Mesenchymal stem cell (in vitro differentiated cells and primary cell): ENCODE measurements at regions not wholly inside any gene's neighbourhood (a gene's known extent, or its start where the extent isn't known, plus 50 kb on each side); places are given as distances from the start of the nearest gene placed in this dataset.

Experiments
- DNase-seq: peaks from one replicate; pipeline ENCODE4 v3.0.0-alpha.2; 2013
- H2AFZ ChIP-seq: one replicate; pipeline ENCODE4 v1.6.1; 2013; ENCODE audit warnings: low read depth, mild to moderate bottlenecking, control low read depth, inconsistent platforms, low read length, moderate library complexity
- H2AK5ac ChIP-seq: 2 replicates; pipeline ENCODE4 v1.6.1; 2013; ENCODE audit warnings: low read length, moderate library complexity, mild to moderate bottlenecking, inconsistent platforms; ENCODE audit not compliant: severe bottlenecking
- H2BK120ac ChIP-seq: one replicate; pipeline ENCODE4 v1.6.1; 2013; ENCODE audit warnings: low read depth, mild to moderate bottlenecking, inconsistent platforms, low read length, moderate library complexity
- H2BK12ac ChIP-seq, 2 experiments: one replicate each; pipeline ENCODE4 v1.6.1; 2013; ENCODE audit warnings: inconsistent platforms in 2 of 2, low read length in 2 of 2, mild to moderate bottlenecking in 2 of 2, moderate library complexity in 2 of 2, control low read depth in 1 of 2
- H2BK15ac ChIP-seq: one replicate; pipeline ENCODE4 v1.6.1; 2013; ENCODE audit warnings: mild to moderate bottlenecking, low read depth, inconsistent platforms; ENCODE audit not compliant: poor library complexity, severe bottlenecking
- H2BK5ac ChIP-seq: 2 replicates; pipeline ENCODE4 v1.6.1; 2013; ENCODE audit warnings: low read depth, mild to moderate bottlenecking, low read length, control low read depth, inconsistent platforms; ENCODE audit not compliant: poor library complexity, severe bottlenecking
- H3K14ac ChIP-seq, 2 experiments: one replicate each; pipeline ENCODE4 v1.6.1; 2013; ENCODE audit warnings: inconsistent platforms in 2 of 2, low read length in 2 of 2, control low read depth in 1 of 2, mild to moderate bottlenecking in 1 of 2, moderate library complexity in 1 of 2
- H3K18ac ChIP-seq, 2 experiments: one replicate each; pipeline ENCODE4 v1.6.1; 2013; ENCODE audit warnings: inconsistent platforms in 2 of 2, low read length in 2 of 2, control low read depth in 1 of 2, low read depth in 1 of 2, mild to moderate bottlenecking in 1 of 2
- H3K23ac ChIP-seq, 2 experiments: one replicate each; pipeline ENCODE4 v1.6.1; 2013; ENCODE audit warnings: inconsistent platforms in 2 of 2, low read length in 2 of 2, mild to moderate bottlenecking in 2 of 2, moderate library complexity in 2 of 2, control low read depth in 1 of 2
- H3K27ac ChIP-seq: 2 replicates; pipeline ENCODE4 v1.5.1; 2013; ENCODE audit warnings: mild to moderate bottlenecking, moderate library complexity, low read length, control low read depth, inconsistent platforms; ENCODE audit not compliant: poor library complexity, severe bottlenecking
- H3K27me3 ChIP-seq, 2 experiments: 2 replicates each; pipeline versions ENCODE4 v1.6.1 to v1.7.0; 2013; ENCODE audit warnings: low read length in 2 of 2, mild to moderate bottlenecking in 2 of 2, moderate library complexity in 2 of 2, control low read depth in 1 of 2, inconsistent platforms in 1 of 2; ENCODE audit not compliant: control insufficient read depth in 1 of 2, insufficient read depth in 1 of 2
- H3K36me3 ChIP-seq, 2 experiments: 2 replicates each; pipeline versions ENCODE4 v1.6.1 to v1.7.0; 2013; ENCODE audit warnings: low read length in 2 of 2, control low read depth in 1 of 2, inconsistent platforms in 1 of 2, low read depth in 1 of 2, mild to moderate bottlenecking in 1 of 2; ENCODE audit not compliant: insufficient read depth in 2 of 2, control insufficient read depth in 1 of 2
- H3K4ac ChIP-seq, 2 experiments: one replicate each; pipeline ENCODE4 v1.6.1; 2013; ENCODE audit warnings: inconsistent platforms in 2 of 2, low read length in 2 of 2, mild to moderate bottlenecking in 2 of 2, moderate library complexity in 2 of 2, control low read depth in 1 of 2, low read depth in 1 of 2
- H3K4me1 ChIP-seq: 2 replicates; pipeline ENCODE4 v1.6.1; 2013; ENCODE audit warnings: low read depth, low read length, control low read depth; ENCODE audit not compliant: control insufficient read depth, insufficient read depth
- H3K4me2 ChIP-seq: 2 replicates; pipeline ENCODE4 v1.6.1; 2013; ENCODE audit warnings: low read length, mild to moderate bottlenecking, inconsistent platforms; ENCODE audit not compliant: poor library complexity, severe bottlenecking
- H3K4me3 ChIP-seq, 2 experiments: 2 replicates each; pipeline versions ENCODE4 v1.5.1 to v1.7.0; 2013; ENCODE audit warnings: low read length in 2 of 2, mild to moderate bottlenecking in 2 of 2, control low read depth in 1 of 2, low read depth in 1 of 2; ENCODE audit not compliant: insufficient read depth in 1 of 2
- H3K79me1 ChIP-seq: replicated peaks from 2 replicates; pipeline ENCODE4 v1.6.1; 2013; ENCODE audit warnings: mild to moderate bottlenecking, control low read depth, low read length, inconsistent platforms; ENCODE audit not compliant: poor library complexity, severe bottlenecking
- H3K9ac ChIP-seq: 2 replicates; pipeline ENCODE4 v1.7.0; 2013; ENCODE audit warnings: mild to moderate bottlenecking, low read length, moderate library complexity
- H3K9me3 ChIP-seq: 2 replicates; pipeline ENCODE4 v1.7.0; 2013; ENCODE audit warnings: mild to moderate bottlenecking, low read length; ENCODE audit not compliant: control insufficient read depth
- H4K8ac ChIP-seq: one replicate; pipeline ENCODE4 v1.6.1; 2013; ENCODE audit warnings: inconsistent platforms, mild to moderate bottlenecking, low read length, moderate library complexity
- H4K91ac ChIP-seq: one replicate; pipeline ENCODE4 v1.6.1; 2013; ENCODE audit warnings: mild to moderate bottlenecking, low read length, inconsistent platforms
- WGBS: methylation state at CpG from one replicate; pipeline ENCODE4 v1.1.7; 2013; ENCODE audit warnings: mixed read lengths; 5-methylcytosine and 5-hydroxymethylcytosine counted together

DNA sequence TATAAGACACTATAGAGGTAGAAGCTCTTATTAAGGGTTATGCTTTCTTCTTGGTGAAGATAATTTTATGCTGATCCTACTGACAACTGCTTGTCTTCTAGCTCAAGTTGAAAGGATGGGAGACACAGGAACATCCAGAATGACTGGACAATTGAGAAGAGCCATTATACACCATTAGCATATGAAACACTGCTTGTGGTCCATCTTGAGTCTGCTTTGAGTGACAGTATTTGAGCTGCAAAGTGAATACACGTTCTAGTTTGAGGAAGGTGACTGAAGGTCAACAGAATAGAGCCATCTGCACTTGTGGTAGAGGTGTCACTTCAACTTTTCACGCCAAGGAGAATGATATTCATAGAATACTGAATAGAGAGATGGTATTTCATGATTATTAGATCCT lies 315.4 kb downstream of the MCTP2 start:
- H2BK12ac ChIP-seq, result no peak overlapping the region
- no peak overlapping the region for H3K18ac ChIP-seq
- no peaks in the 10 kb centered on the region for H3K27me3 ChIP-seq
- no peak overlapping the region for H4K91ac ChIP-seq
- no peak overlapping the region for H3K9ac ChIP-seq
- no peak overlapping the region for H2BK120ac ChIP-seq
- no peak overlapping the region for H3K4me2 ChIP-seq
- 44% methylated on average over 1 of the region's 2 CpGs for WGBS
- no peak overlapping the region for H3K14ac ChIP-seq
- H2AFZ ChIP-seq, result no peak overlapping the region
- no peaks in the 10 kb centered on the region for H3K4me1 ChIP-seq
- no peak overlapping the region for H2BK15ac ChIP-seq
- H3K9me3 ChIP-seq, result peaks cover 2% of the 10 kb centered on the region
- no peak overlapping the region for H3K4ac ChIP-seq
- no peak overlapping the region for H4K8ac ChIP-seq
- H3K4me3 ChIP-seq, result no peak overlapping the region
- H2BK5ac ChIP-seq, result no peak overlapping the region
- DNase-seq, result no peak
- H2AK5ac ChIP-seq, result no peak overlapping the region
- H3K79me1 ChIP-seq, result no peaks in the 10 kb centered on the region
- H3K36me3 ChIP-seq, result no peaks in the 10 kb centered on the region
- no peak overlapping the region for H3K27ac ChIP-seq
- H3K23ac ChIP-seq, result no peak overlapping the region

DNA sequence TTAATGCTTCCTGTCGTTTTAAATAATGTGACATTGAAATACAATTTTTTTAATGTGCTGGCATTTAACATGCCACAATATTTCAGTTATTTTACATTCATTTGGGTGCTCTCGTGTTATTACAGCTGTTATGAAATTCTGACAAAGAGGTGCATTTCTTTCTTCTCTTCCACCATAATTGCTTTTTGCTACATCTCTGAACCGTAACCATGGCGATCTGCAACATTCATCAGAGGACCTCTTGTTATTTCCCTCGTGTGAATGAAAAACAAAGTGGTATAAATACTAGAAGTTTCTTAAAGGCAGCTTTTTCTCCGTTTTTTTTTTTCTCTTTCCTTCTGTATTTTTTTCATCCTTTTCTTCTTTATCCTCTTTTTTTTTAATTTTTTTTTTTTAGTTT lies 316.4 kb downstream of the MCTP2 start:
- Histone ChIP-seq H3K4ac (no peak overlapping the region), H2BK12ac (no peak overlapping the region), H2BK15ac (no peak overlapping the region), H3K4me2 (no peak overlapping the region), H2BK5ac (no peak overlapping the region), H2AK5ac (no peak overlapping the region), H3K23ac (no peak overlapping the region), H2BK120ac (no peak overlapping the region), H3K18ac (no peak overlapping the region), H3K4me3 (no peak overlapping the region), H3K36me3 (no peaks in the 10 kb centered on the region), H3K14ac (no peak overlapping the region), H2AFZ (no peak overlapping the region), H3K9ac (no peak overlapping the region), H3K4me1 (no peaks in the 10 kb centered on the region), H3K27ac (no peak overlapping the region), H4K8ac (no peak overlapping the region), H3K79me1 (no peaks in the 10 kb centered on the region), H3K9me3 (peaks cover 2% of the 10 kb centered on the region), H4K91ac (no peak overlapping the region), H3K27me3 (no peaks in the 10 kb centered on the region)
- no peak for DNase-seq
- WGBS, result 100% methylated on average over 1 of the region's 6 CpGs

DNA sequence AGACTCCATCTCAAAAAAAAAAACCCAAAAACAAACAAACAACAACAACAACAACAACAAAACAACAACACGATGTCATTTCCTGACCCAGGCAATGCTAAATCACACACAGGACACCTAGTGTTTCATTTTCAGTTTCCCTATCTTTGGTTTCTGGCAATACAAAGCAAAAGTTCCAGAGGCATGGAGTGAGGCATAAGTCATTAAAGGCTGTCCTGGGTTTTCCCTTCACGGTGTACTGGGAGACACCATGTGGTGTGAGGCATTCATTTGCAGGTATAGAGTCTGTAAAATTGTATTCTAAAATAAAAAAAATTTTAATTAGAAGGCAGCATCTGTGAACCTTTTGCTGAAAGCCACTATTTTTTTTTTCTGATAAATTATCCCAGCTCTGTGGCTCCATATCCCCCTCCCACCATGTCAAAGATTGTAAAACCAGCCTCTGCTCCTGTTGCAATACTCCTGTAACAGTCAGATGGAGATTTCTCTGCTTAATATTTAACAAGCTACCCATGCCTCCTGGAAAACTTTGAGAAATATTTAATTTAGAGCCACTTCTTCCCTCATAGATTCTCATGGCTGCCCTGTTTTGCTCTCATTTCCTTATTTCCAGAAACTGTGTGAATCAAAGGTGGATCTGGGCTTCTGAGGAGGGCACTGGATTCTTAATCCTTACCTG lies 324.6 kb downstream of the MCTP2 start:
- no peak overlapping the region for H2BK120ac ChIP-seq
- H2AK5ac ChIP-seq, result no peak overlapping the region
- H3K23ac ChIP-seq, result no peak overlapping the region
- H3K4me2 ChIP-seq, result no peak overlapping the region
- no peak overlapping the region for H4K91ac ChIP-seq
- H3K79me1 ChIP-seq, result no peaks in the 10 kb centered on the region
- DNase-seq, result no peak
- no peaks in the 10 kb centered on the region for H3K9me3 ChIP-seq
- no peaks in the 10 kb centered on the region for H3K4me1 ChIP-seq
- H3K14ac ChIP-seq, result no peak overlapping the region
- no peak overlapping the region for H3K9ac ChIP-seq
- WGBS, result 95% methylated on average over 2 of the region's 2 CpGs
- no peaks in the 10 kb centered on the region for H3K36me3 ChIP-seq
- no peak overlapping the region for H2BK5ac ChIP-seq
- H4K8ac ChIP-seq, result no peak overlapping the region
- H2AFZ ChIP-seq, result no peak overlapping the region
- no peak overlapping the region for H3K27ac ChIP-seq
- no peak overlapping the region for H3K4ac ChIP-seq
- H2BK12ac ChIP-seq, result no peak overlapping the region
- no peak overlapping the region for H3K18ac ChIP-seq
- no peak overlapping the region for H3K4me3 ChIP-seq
- H3K27me3 ChIP-seq, result no peaks in the 10 kb centered on the region
- no peak overlapping the region for H2BK15ac ChIP-seq

DNA sequence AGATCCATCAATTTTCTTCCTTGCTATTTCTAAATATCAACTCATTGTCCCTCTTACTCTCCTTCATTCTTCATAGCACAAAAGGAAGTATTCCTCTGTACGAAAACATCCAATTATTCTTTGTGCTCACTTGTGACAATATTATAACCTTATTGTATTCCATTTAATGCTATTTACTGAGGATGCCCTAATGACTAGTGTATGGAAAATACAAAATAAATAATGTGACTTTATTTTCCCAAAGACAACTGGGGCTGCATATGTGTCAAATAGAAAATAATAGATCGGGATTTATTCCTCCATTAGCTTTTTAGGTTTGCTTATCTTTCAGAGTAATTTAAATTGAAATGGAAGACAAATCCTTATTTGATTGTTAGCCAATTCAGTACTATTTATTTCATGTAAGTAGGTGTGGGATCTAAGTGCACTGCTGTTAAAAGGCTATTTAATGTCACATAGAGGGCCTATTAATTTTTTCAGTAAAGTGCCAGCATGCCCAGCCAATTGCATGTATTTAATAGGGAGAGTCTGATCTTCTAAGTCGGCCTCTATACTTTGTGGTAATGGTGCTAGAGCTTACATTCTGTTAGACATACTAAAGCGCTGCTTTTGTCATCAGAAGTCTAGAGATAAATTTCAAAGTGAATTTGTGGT lies 329.8 kb downstream of the MCTP2 start:
- Histone ChIP-seq H2AFZ (no peak overlapping the region), H3K4me1 (no peaks in the 10 kb centered on the region), H2BK120ac (no peak overlapping the region), H3K23ac (no peak overlapping the region), H3K4me2 (no peak overlapping the region), H3K9me3 (peaks cover 9% of the 10 kb centered on the region), H3K9ac (no peak overlapping the region), H3K36me3 (no peaks in the 10 kb centered on the region), H2BK12ac (no peak overlapping the region), H3K14ac (no peak overlapping the region), H2BK5ac (no peak overlapping the region), H3K27me3 (no peaks in the 10 kb centered on the region), H2BK15ac (no peak overlapping the region), H3K4ac (no peak overlapping the region), H3K27ac (no peak overlapping the region), H4K8ac (no peak overlapping the region), H3K18ac (no peak overlapping the region), H2AK5ac (no peak overlapping the region), H3K79me1 (no peaks in the 10 kb centered on the region), H3K4me3 (no peak overlapping the region), H4K91ac (no peak overlapping the region)
- WGBS, result 77% methylated on average over 3 of the region's 4 CpGs
- DNase-seq, result no peak
